ENCODE measurements at regions not wholly inside any gene's neighbourhood (a gene's known extent, or its start where the extent isn't known, plus 50 kb on each side); places are given as distances from the start of the nearest gene placed in this dataset.

GRCh38 chr18:1350931-1351450 is 446.3 kb downstream of the ADCYAP1 start:
- TF ChIP-seq CTCF (IDR thresholded peaks at IDR 0.05; ENCODE audit: borderline replicate concordance, extremely low read depth, insufficient read depth) = no peak
- FAIRE-seq = no peak
- DNase-seq = peak in 2 of 5 donors; percentile 6 to 22
- no peaks in the 10 kb centered on the region for H3K4me1 ChIP-seq (ENCODE audit: control insufficient read depth in 2 of 3, insufficient read depth in 2 of 3, low read depth in 1 of 3, low read length in 3 of 3)
- H3K9ac ChIP-seq (ENCODE audit: low read length in 3 of 3) = no peak overlapping the region
- H3K4me3 ChIP-seq (ENCODE audit: low read length in 3 of 3) = no peak overlapping the region
- H3K27ac ChIP-seq (ENCODE audit: low read depth in 2 of 2, low read length in 2 of 2) = no peak overlapping the region
- H3K9me3 ChIP-seq (ENCODE audit: control insufficient read depth in 2 of 3, insufficient read depth in 1 of 3, low read length in 3 of 3) = no peaks in the 10 kb centered on the region
- no peaks in the 10 kb centered on the region for H3K27me3 ChIP-seq (ENCODE audit: control insufficient read depth, insufficient read depth, low read length)
- intact Hi-C loops (cut with DNase I) = no loop called here
- no peaks in the 10 kb centered on the region for H3K36me3 ChIP-seq (ENCODE audit: control insufficient read depth in 2 of 3, insufficient read depth in 3 of 3, low read length in 3 of 3)

- Histone ChIP-seq H3K27me3 (ENCODE audit: control insufficient read depth, insufficient read depth, low read length) (no peaks in the 10 kb centered on the region), H3K4me1 (ENCODE audit: control insufficient read depth in 2 of 3, insufficient read depth in 2 of 3, low read depth in 1 of 3, low read length in 3 of 3) (no peaks in the 10 kb centered on the region), H3K4me3 (ENCODE audit: low read length in 3 of 3) (no peak overlapping the region), H3K36me3 (ENCODE audit: control insufficient read depth in 2 of 3, insufficient read depth in 3 of 3, low read length in 3 of 3) (no peaks in the 10 kb centered on the region), H3K9me3 (ENCODE audit: control insufficient read depth in 2 of 3, insufficient read depth in 1 of 3, low read length in 3 of 3) (no peaks in the 10 kb centered on the region), H3K9ac (ENCODE audit: low read length in 3 of 3) (no peak overlapping the region), H3K27ac (ENCODE audit: low read depth in 2 of 2, low read length in 2 of 2) (no peak overlapping the region)
- TF ChIP-seq CTCF (IDR thresholded peaks at IDR 0.05; ENCODE audit: borderline replicate concordance, extremely low read depth, insufficient read depth) = no peak
- FAIRE-seq (no peak), DNase-seq (no peak)
- intact Hi-C loops (cut with DNase I) = no loop called here
These were observed 448.4 kb downstream of the ADCYAP1 start for GRCh38 chr18:1353025-1353424.

GRCh38 chr18:1357724-1358123 is 453.1 kb downstream of the ADCYAP1 start:
- intact Hi-C loops (cut with DNase I) = no loop called here
- no peak for FAIRE-seq
- Histone ChIP-seq H3K9ac (ENCODE audit: low read length in 3 of 3) (no peak overlapping the region), H3K27me3 (ENCODE audit: control insufficient read depth, insufficient read depth, low read length) (no peaks in the 10 kb centered on the region), H3K4me1 (ENCODE audit: control insufficient read depth in 2 of 3, insufficient read depth in 2 of 3, low read depth in 1 of 3, low read length in 3 of 3) (no peaks in the 10 kb centered on the region), H3K4me3 (ENCODE audit: low read length in 3 of 3) (no peak overlapping the region), H3K36me3 (ENCODE audit: control insufficient read depth in 2 of 3, insufficient read depth in 3 of 3, low read length in 3 of 3) (no peaks in the 10 kb centered on the region), H3K27ac (ENCODE audit: low read depth in 2 of 2, low read length in 2 of 2) (no peak overlapping the region), H3K9me3 (ENCODE audit: control insufficient read depth in 2 of 3, insufficient read depth in 1 of 3, low read length in 3 of 3) (no peaks in the 10 kb centered on the region)
- no peak for TF ChIP-seq CTCF (IDR thresholded peaks at IDR 0.05; ENCODE audit: borderline replicate concordance, extremely low read depth, insufficient read depth)
- no peak for DNase-seq

- Histone ChIP-seq H3K36me3 (ENCODE audit: control insufficient read depth in 2 of 3, insufficient read depth in 3 of 3, low read length in 3 of 3) (no peaks in the 10 kb centered on the region), H3K27me3 (ENCODE audit: control insufficient read depth, insufficient read depth, low read length) (no peaks in the 10 kb centered on the region)
- no peak for FAIRE-seq
These were observed 457.3 kb downstream of the ADCYAP1 start for GRCh38 chr18:1361936-1362335.

More at GRCh38 chr18:1361936-1362335, 457.3 kb downstream of the ADCYAP1 start:
- DNase-seq = no peak
- TF ChIP-seq CTCF (IDR thresholded peaks at IDR 0.05; ENCODE audit: borderline replicate concordance, extremely low read depth, insufficient read depth) = no peak
- no peaks in the 10 kb centered on the region for H3K4me1 ChIP-seq (ENCODE audit: control insufficient read depth in 2 of 3, insufficient read depth in 2 of 3, low read depth in 1 of 3, low read length in 3 of 3)
- no peaks in the 10 kb centered on the region for H3K9me3 ChIP-seq (ENCODE audit: control insufficient read depth in 2 of 3, insufficient read depth in 1 of 3, low read length in 3 of 3)
- intact Hi-C loops (cut with DNase I) = no loop called here
- H3K4me3 ChIP-seq (ENCODE audit: low read length in 3 of 3) = no peak overlapping the region
- H3K27ac ChIP-seq (ENCODE audit: low read depth in 2 of 2, low read length in 2 of 2) = no peak overlapping the region
- no peak overlapping the region for H3K9ac ChIP-seq (ENCODE audit: low read length in 3 of 3)

All from kidney (tissue), 13 donors.